ENCODE measurements at regions not wholly inside any gene's neighbourhood (a gene's known extent, or its start where the extent isn't known, plus 50 kb on each side); places are given as distances from the start of the nearest gene placed in this dataset.

- TF ChIP-seq EP300 (IDR thresholded peaks at IDR 0.05), result no peak
- no peak for TF ChIP-seq CTCF (IDR thresholded peaks at IDR 0.05)
Observed at GRCh38 chr3:35894735-35895134, 255.4 kb downstream of the ARPP21 start.

All from esophagus muscularis mucosa (tissue), 3 donors.